OCI-LY3 (cell line): ENCODE measurements at regions not wholly inside any gene's neighbourhood (a gene's known extent, or its start where the extent isn't known, plus 50 kb on each side); places are given as distances from the start of the nearest gene placed in this dataset.

Source experiments
- CTCF ChIP-seq: fragments of 200-600, 300-600 bp; sonication (generic); IDR thresholded peaks from 2 replicates; pipeline ENCODE4 v1.5.1; 2014; ENCODE audit warnings: antibody characterized with exemption, low read length, low read depth
- EZH2phosphoT487 ChIP-seq: fragments of 200-600 bp; shearing (Covaris generic); IDR thresholded peaks from 2 replicates; pipeline ENCODE4 v1.6.1; 2018; ENCODE audit warnings: antibody characterized with exemption, mixed run types, low read depth

- TF ChIP-seq CTCF (no peak), EZH2phosphoT487 (no peak)
Measured at GRCh38 chr5:99445805-99446204, 517.0 kb upstream of the CHD1 start.
